ENCODE measurements at regions not wholly inside any gene's neighbourhood (a gene's known extent, or its start where the extent isn't known, plus 50 kb on each side); places are given as distances from the start of the nearest gene placed in this dataset.

- Mint-ChIP-seq H3K27ac (no peak overlapping the region), H3K4me3 (no peak overlapping the region), H3K4me1 (no peaks in the 10 kb centered on the region), H3K9me3 (peaks cover 0 to 22% (median 5%) of the 10 kb centered on the region in 9 donors), H3K27me3 (peaks cover 0 to 3% (median 1%) of the 10 kb centered on the region in 5 donors), H3K36me3 (peaks cover 0 to 2% (median 0%) of the 10 kb centered on the region in 3 donors)
- POLR2A ChIA-PET, result no interaction called here
- DNase-seq (no peak), ATAC-seq (no peak)
Measured at GRCh38 chr1:208437401-208437800, 193.2 kb upstream of the PLXNA2 start.

GRCh38 chr1:208438112-208438699, 194.0 kb upstream of the PLXNA2 start:
- ATAC-seq, result no peak
- peaks cover 0 to 30% (median 8%) of the 10 kb centered on the region in 9 donors for H3K9me3 Mint-ChIP-seq
- no peak overlapping the region for H3K27ac Mint-ChIP-seq
- H3K36me3 Mint-ChIP-seq, result peaks cover 0 to 10% (median 0%) of the 10 kb centered on the region in 3 donors
- H3K4me3 Mint-ChIP-seq, result no peak overlapping the region
- DNase-seq, result no peak
- no peaks in the 10 kb centered on the region for H3K4me1 Mint-ChIP-seq
- peaks cover 0 to 3% (median 1%) of the 10 kb centered on the region in 5 donors for H3K27me3 Mint-ChIP-seq
- POLR2A ChIA-PET, result no interaction called here

GRCh38 chr1:208445758-208446203, 201.6 kb upstream of the PLXNA2 start:
- Mint-ChIP-seq H3K27me3 (peaks cover 12 to 38% (median 26%) of the 10 kb centered on the region in 5 donors), H3K4me3 (no peak overlapping the region), H3K9me3 (peaks cover 6 to 45% (median 15%) of the 10 kb centered on the region in 9 donors), H3K36me3 (peaks cover 0 to 22% (median 0%) of the 10 kb centered on the region in 3 donors), H3K4me1 (no peaks in the 10 kb centered on the region), H3K27ac (no peak overlapping the region)
- POLR2A ChIA-PET, result no interaction called here
- DNase-seq (no peak), ATAC-seq (no peak)

- POLR2A ChIA-PET, result no interaction called here
- ATAC-seq (no peak), DNase-seq (no peak)
- peaks cover 6 to 40% (median 15%) of the 10 kb centered on the region in 9 donors for H3K9me3 Mint-ChIP-seq
- H3K36me3 Mint-ChIP-seq, result peaks cover 0 to 22% (median 0%) of the 10 kb centered on the region in 3 donors
- H3K27me3 Mint-ChIP-seq, result peaks cover 12 to 38% (median 26%) of the 10 kb centered on the region in 5 donors
- H3K4me3 Mint-ChIP-seq, result no peak overlapping the region
- no peaks in the 10 kb centered on the region for H3K4me1 Mint-ChIP-seq
- no peak overlapping the region for H3K27ac Mint-ChIP-seq
Measured at GRCh38 chr1:208446271-208446691, 202.1 kb upstream of the PLXNA2 start.

GRCh38 chr1:208448425-208448824, 204.2 kb upstream of the PLXNA2 start:
- no peak overlapping the region for H3K27ac Mint-ChIP-seq
- peaks cover 12 to 49% (median 27%) of the 10 kb centered on the region in 5 donors for H3K27me3 Mint-ChIP-seq
- peaks cover 0 to 19% (median 7%) of the 10 kb centered on the region in 9 donors for H3K9me3 Mint-ChIP-seq
- POLR2A ChIA-PET, result no interaction called here
- DNase-seq (no peak), ATAC-seq (no peak)
- no peaks in the 10 kb centered on the region for H3K4me1 Mint-ChIP-seq
- H3K36me3 Mint-ChIP-seq, result peaks cover 0 to 9% (median 0%) of the 10 kb centered on the region in 3 donors
- no peak overlapping the region for H3K4me3 Mint-ChIP-seq

GRCh38 chr1:208449951-208450350, 205.8 kb upstream of the PLXNA2 start:
- H3K36me3 Mint-ChIP-seq, result peaks cover 0 to 8% (median 0%) of the 10 kb centered on the region in 3 donors
- no peak for ATAC-seq
- H3K27me3 Mint-ChIP-seq, result peaks cover 12 to 45% (median 28%) of the 10 kb centered on the region in 5 donors
- H3K4me1 Mint-ChIP-seq, result no peaks in the 10 kb centered on the region
- POLR2A ChIA-PET, result no interaction called here
- peaks cover 0 to 6% (median 0%) of the 10 kb centered on the region in 9 donors for H3K9me3 Mint-ChIP-seq
- no peak overlapping the region for H3K4me3 Mint-ChIP-seq
- no peak overlapping the region for H3K27ac Mint-ChIP-seq
- no peak for DNase-seq

- Mint-ChIP-seq H3K27ac (no peak overlapping the region), H3K9me3 (peaks cover 0 to 6% (median 0%) of the 10 kb centered on the region in 9 donors), H3K27me3 (peaks cover 12 to 45% (median 27%) of the 10 kb centered on the region in 5 donors), H3K4me3 (no peak overlapping the region), H3K36me3 (peaks cover 0 to 8% (median 0%) of the 10 kb centered on the region in 3 donors), H3K4me1 (no peaks in the 10 kb centered on the region)
- no peak for DNase-seq
- ATAC-seq, result no peak
- POLR2A ChIA-PET, result no interaction called here
Measured at GRCh38 chr1:208450958-208451357, 206.8 kb upstream of the PLXNA2 start.

GRCh38 chr1:208455821-208456220, 211.6 kb upstream of the PLXNA2 start:
- POLR2A ChIA-PET, result no interaction called here
- Mint-ChIP-seq H3K4me3 (no peak overlapping the region), H3K27me3 (peaks cover 0 to 29% (median 7%) of the 10 kb centered on the region in 5 donors), H3K4me1 (no peaks in the 10 kb centered on the region), H3K9me3 (peaks cover 0 to 8% (median 0%) of the 10 kb centered on the region in 9 donors), H3K27ac (no peak overlapping the region), H3K36me3 (peaks cover 0 to 4% (median 0%) of the 10 kb centered on the region in 3 donors)
- no peak for DNase-seq
- no peak for ATAC-seq

- H3K27ac Mint-ChIP-seq, result no peak overlapping the region
- H3K36me3 Mint-ChIP-seq, result peaks cover 0 to 4% (median 0%) of the 10 kb centered on the region in 3 donors
- no peaks in the 10 kb centered on the region for H3K4me1 Mint-ChIP-seq
- peaks cover 0 to 32% (median 8%) of the 10 kb centered on the region in 5 donors for H3K27me3 Mint-ChIP-seq
- ATAC-seq (no peak), DNase-seq (no peak)
- POLR2A ChIA-PET, result no interaction called here
- no peak overlapping the region for H3K4me3 Mint-ChIP-seq
- peaks cover 0 to 8% (median 0%) of the 10 kb centered on the region in 9 donors for H3K9me3 Mint-ChIP-seq
Measured at GRCh38 chr1:208456487-208456886, 212.3 kb upstream of the PLXNA2 start.

GRCh38 chr1:208460823-208461222, 216.6 kb upstream of the PLXNA2 start:
- no peak for DNase-seq
- no peaks in the 10 kb centered on the region for H3K4me1 Mint-ChIP-seq
- H3K9me3 Mint-ChIP-seq, result peaks cover 0 to 8% (median 0%) of the 10 kb centered on the region in 9 donors
- H3K4me3 Mint-ChIP-seq, result no peak overlapping the region
- no peak overlapping the region for H3K27ac Mint-ChIP-seq
- H3K36me3 Mint-ChIP-seq, result peaks cover 0 to 4% (median 0%) of the 10 kb centered on the region in 3 donors
- no peak for ATAC-seq
- peaks cover 0 to 39% (median 10%) of the 10 kb centered on the region in 5 donors for H3K27me3 Mint-ChIP-seq
- POLR2A ChIA-PET, result no interaction called here

GRCh38 chr1:208461680-208462079, 217.5 kb upstream of the PLXNA2 start:
- H3K9me3 Mint-ChIP-seq, result peaks cover 0 to 7% (median 0%) of the 10 kb centered on the region in 9 donors
- POLR2A ChIA-PET, result no interaction called here
- ATAC-seq, result no peak

GRCh38 chr1:208462761-208463160, 218.6 kb upstream of the PLXNA2 start:
- POLR2A ChIA-PET, result no interaction called here
- Mint-ChIP-seq H3K36me3 (peaks cover 0 to 4% (median 0%) of the 10 kb centered on the region in 3 donors), H3K4me3 (no peak overlapping the region), H3K27me3 (peaks cover 0 to 51% (median 11%) of the 10 kb centered on the region in 5 donors), H3K9me3 (no peaks in the 10 kb centered on the region), H3K27ac (no peak overlapping the region), H3K4me1 (no peaks in the 10 kb centered on the region)
- DNase-seq, result no peak
- ATAC-seq, result no peak

More at GRCh38 chr1:208461680-208462079, 217.5 kb upstream of the PLXNA2 start:
- H3K4me1 Mint-ChIP-seq, result no peaks in the 10 kb centered on the region
- H3K27ac Mint-ChIP-seq, result no peak overlapping the region
- DNase-seq, result no peak
- H3K36me3 Mint-ChIP-seq, result peaks cover 0 to 4% (median 0%) of the 10 kb centered on the region in 3 donors
- H3K4me3 Mint-ChIP-seq, result no peak overlapping the region
- H3K27me3 Mint-ChIP-seq, result peaks cover 0 to 40% (median 10%) of the 10 kb centered on the region in 5 donors

- no peaks in the 10 kb centered on the region for H3K4me1 Mint-ChIP-seq
- no peaks in the 10 kb centered on the region for H3K9me3 Mint-ChIP-seq
- ATAC-seq, result no peak
- peaks cover 1 to 51% (median 12%) of the 10 kb centered on the region in 5 donors for H3K27me3 Mint-ChIP-seq
- H3K36me3 Mint-ChIP-seq, result no peaks in the 10 kb centered on the region
- DNase-seq, result no peak
- no peak overlapping the region for H3K4me3 Mint-ChIP-seq
- POLR2A ChIA-PET, result no interaction called here
- no peak overlapping the region for H3K27ac Mint-ChIP-seq
Measured at GRCh38 chr1:208465266-208465665, 221.1 kb upstream of the PLXNA2 start.

All from naive thymus-derived CD8-positive, alpha-beta T cell (primary cell).